WTC11 (cell line): ENCODE measurements at regions not wholly inside any gene's neighbourhood (a gene's known extent, or its start where the extent isn't known, plus 50 kb on each side); places are given as distances from the start of the nearest gene placed in this dataset.

ENCODE experiments used
- ATAC-seq: fragments of 200-7000 bp; cut with Tn5 transposase; 2 replicates; pipeline ENCODE4 v1.10.0; 2021; ENCODE audit warnings: mild to moderate bottlenecking, moderate library complexity
- CTCF ChIA-PET: fragments of 300-600 bp; sonication (Branson Sonifier 250); formaldehyde crosslinking; loops from one replicate; lab custom pipeline; 2021; ENCODE audit warnings: antibody characterized with exemption; lab: Charles Lee
- POLR2A ChIA-PET: fragments of 350-600 bp; sonication (Branson Sonifier 250); formaldehyde crosslinking; loops from one replicate; lab custom pipeline; 2021; ENCODE audit warnings: antibody characterized with exemption; lab: Charles Lee
- DNase-seq: peaks from one replicate; pipeline ENCODE4 v3.0.0; 2021; ENCODE audit warnings: low spot score
- H3K27ac Mint-ChIP-seq: 2 replicates; pipeline ENCODE4 v1.8.0; 2021; ENCODE audit warnings: mixed read lengths
- H3K27me3 Mint-ChIP-seq: 2 replicates; pipeline ENCODE4 v1.8.0; 2021; ENCODE audit warnings: low read depth, mild to moderate bottlenecking, moderate library complexity, mixed read lengths
- H3K36me3 Mint-ChIP-seq: 2 replicates; pipeline ENCODE4 v1.8.0; 2021; ENCODE audit warnings: mixed read lengths
- H3K4me1 Mint-ChIP-seq: 2 replicates; pipeline ENCODE4 v1.8.0; 2022; ENCODE audit warnings: mixed read lengths
- H3K4me3 Mint-ChIP-seq: 2 replicates; pipeline ENCODE4 v1.8.0; 2021; ENCODE audit warnings: mild to moderate bottlenecking, moderate library complexity, mixed read lengths
- H3K9me3 Mint-ChIP-seq: 2 replicates; pipeline ENCODE4 v1.8.0; 2021; ENCODE audit warnings: mixed read lengths
- CREM ChIP-seq: sonication (generic); formaldehyde crosslinking; IDR thresholded peaks from 2 replicates; pipeline ENCODE4 v1.8.1; 2022; ENCODE audit warnings: mild to moderate bottlenecking, missing genetic modification reagents, moderate library complexity
- EMX1 ChIP-seq: fragments of 250-450 bp; sonication (Bioruptor Pico); IDR thresholded peaks from 2 replicates; pipeline ENCODE4 v1.8.0; 2021; ENCODE audit warnings: mild to moderate bottlenecking
- GRHL2 ChIP-seq: fragments of 250-450 bp; sonication (Bioruptor Pico); IDR thresholded peaks from 2 replicates; pipeline ENCODE4 v1.8.0; 2022; ENCODE audit warnings: mild to moderate bottlenecking, moderate library complexity; ENCODE audit not compliant: insufficient replicate concordance, severe bottlenecking
- KAT7 ChIP-seq: sonication (generic); formaldehyde crosslinking; IDR thresholded peaks from 2 replicates; pipeline ENCODE4 v1.8.1; 2023; ENCODE audit warnings: missing genetic modification reagents, mild to moderate bottlenecking, borderline replicate concordance
- MYBL2 ChIP-seq: sonication (generic); formaldehyde crosslinking; IDR thresholded peaks from 2 replicates; pipeline ENCODE4 v1.8.1; 2023; ENCODE audit warnings: mild to moderate bottlenecking, moderate library complexity, missing genetic modification reagents
- NFE2L1 ChIP-seq: sonication (generic); formaldehyde crosslinking; IDR thresholded peaks from 2 replicates; pipeline ENCODE4 v1.8.1; 2023; ENCODE audit warnings: missing genetic modification reagents
- NFYB ChIP-seq: sonication (generic); formaldehyde crosslinking; conservative IDR thresholded peaks from 2 replicates; pipeline ENCODE4 v1.8.0; 2022; ENCODE audit warnings: low read depth, missing genetic modification reagents
- RELA ChIP-seq: sonication (generic); formaldehyde crosslinking; IDR thresholded peaks from 2 replicates; pipeline ENCODE4 v1.8.1; 2022; ENCODE audit warnings: missing genetic modification reagents, mild to moderate bottlenecking, borderline replicate concordance
- RORB ChIP-seq: fragments of 250-450 bp; sonication (Bioruptor Pico); IDR thresholded peaks from 2 replicates; pipeline ENCODE4 v1.9.0; 2021; ENCODE audit warnings: mild to moderate bottlenecking
- SMAD4 ChIP-seq: sonication (generic); formaldehyde crosslinking; IDR thresholded peaks from 2 replicates; pipeline ENCODE4 v1.8.0; 2022; ENCODE audit warnings: mild to moderate bottlenecking, missing genetic modification reagents
- SOX15 ChIP-seq: fragments of 250-450 bp; sonication (Bioruptor Pico); IDR thresholded peaks from 2 replicates; pipeline ENCODE4 v1.9.0; 2021; ENCODE audit warnings: mild to moderate bottlenecking
- SP1 ChIP-seq: sonication (generic); formaldehyde crosslinking; conservative IDR thresholded peaks from 2 replicates; pipeline ENCODE4 v1.8.1; 2022; ENCODE audit warnings: missing genetic modification reagents
- TEAD4 ChIP-seq: sonication (generic); formaldehyde crosslinking; IDR thresholded peaks from 2 replicates; pipeline ENCODE4 v1.8.0; 2022; ENCODE audit warnings: mild to moderate bottlenecking, missing genetic modification reagents
- TP53 ChIP-seq: sonication (generic); formaldehyde crosslinking; IDR thresholded peaks from 2 replicates; pipeline ENCODE4 v1.8.1; 2023; ENCODE audit warnings: mild to moderate bottlenecking, missing genetic modification reagents
- ZNF121 ChIP-seq: sonication (generic); formaldehyde crosslinking; IDR thresholded peaks from 2 replicates; pipeline ENCODE4 v1.8.0; 2023; ENCODE audit warnings: missing genetic modification reagents
- ZNF263 ChIP-seq: sonication (generic); formaldehyde crosslinking; IDR thresholded peaks from 2 replicates; pipeline ENCODE4 v1.8.1; 2022; ENCODE audit warnings: low read depth, mild to moderate bottlenecking, moderate library complexity, missing genetic modification reagents
- ZNF671 ChIP-seq: fragments of 250-450 bp; sonication (Bioruptor Pico); IDR thresholded peaks from 2 replicates; pipeline ENCODE4 v1.8.0; 2021; ENCODE audit warnings: mild to moderate bottlenecking
- TF ChIP-seq, protein P1 (sequence below): sonication (generic); formaldehyde crosslinking; IDR thresholded peaks from 2 replicates; pipeline ENCODE4 v1.8.1; 2022; ENCODE audit warnings: low read depth, mild to moderate bottlenecking, moderate library complexity, missing genetic modification reagents, borderline replicate concordance
- TF ChIP-seq, protein P2 (sequence below): fragments of 250-450 bp; sonication (Bioruptor Pico); IDR thresholded peaks from 2 replicates; pipeline ENCODE4 v2.1.2; 2022; ENCODE audit warnings: mild to moderate bottlenecking, moderate library complexity
- TF ChIP-seq, protein P3 (sequence below): fragments of 250-450 bp; sonication (Bioruptor Pico); IDR thresholded peaks from 2 replicates; pipeline ENCODE4 v1.9.0; 2021; ENCODE audit warnings: moderate library complexity, mild to moderate bottlenecking, inconsistent platforms, borderline replicate concordance
- TF ChIP-seq, protein P4 (sequence below): fragments of 250-450 bp; sonication (Bioruptor Pico); IDR thresholded peaks from 2 replicates; pipeline ENCODE4 v1.9.0; 2021; ENCODE audit warnings: mild to moderate bottlenecking
- TF ChIP-seq, protein P5 (sequence below): fragments of 250-450 bp; sonication (Bioruptor Pico); IDR thresholded peaks from 2 replicates; pipeline ENCODE4 v1.9.0; 2021; ENCODE audit warnings: mild to moderate bottlenecking, borderline replicate concordance
- TF ChIP-seq, protein P6 (sequence below): sonication (generic); formaldehyde crosslinking; IDR thresholded peaks from 2 replicates; pipeline ENCODE4 v1.8.1; 2022; ENCODE audit warnings: mild to moderate bottlenecking, missing genetic modification reagents, moderate library complexity, borderline replicate concordance
- TF ChIP-seq, protein P7 (sequence below): sonication (generic); formaldehyde crosslinking; IDR thresholded peaks from 2 replicates; pipeline ENCODE4 v1.8.1; 2022; ENCODE audit warnings: missing genetic modification reagents, borderline replicate concordance

DNA sequence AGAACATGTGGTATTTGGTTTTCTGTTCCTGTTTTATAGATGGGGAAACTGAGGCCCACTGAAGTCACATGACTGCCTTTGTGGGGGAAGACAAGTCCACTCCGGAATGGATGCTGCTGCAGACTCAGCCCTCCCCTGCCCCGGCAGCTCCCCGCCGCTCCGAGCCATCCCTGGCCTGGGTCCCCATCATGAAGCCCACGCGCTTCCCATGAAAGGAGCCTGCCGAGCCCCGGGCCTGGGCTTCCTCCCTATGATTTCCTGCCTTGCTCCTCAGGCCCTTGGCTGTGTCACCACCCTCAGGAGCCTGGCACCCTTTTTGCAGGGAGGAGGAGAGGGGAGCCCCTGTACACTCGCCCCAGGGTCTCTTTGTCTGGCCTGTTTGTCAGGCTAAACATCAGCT, 125.3 kb upstream of the FOXF1 start:
- DNase-seq = no peak
- Mint-ChIP-seq H3K27me3 (no peaks in the 10 kb centered on the region; the same call in 1 of the 2 replicates), H3K4me1 (peaks cover 25% of the 10 kb centered on the region), H3K27ac (no peak overlapping the region), H3K9me3 (peaks cover 4% of the 10 kb centered on the region), H3K4me3 (no peak overlapping the region), H3K36me3 (no peaks in the 10 kb centered on the region)
- CTCF ChIA-PET = interaction anchor here (0.6 to 1.4 kb wide), 2 partner anchors 9 to 312 kb away, joined by 4 to 5 read pairs; no protein-coding TSS in a partner anchor
- no peak for ATAC-seq
- TF ChIP-seq ZNF263 (CRISPR knock-in tag) (no peak), CREM (CRISPR knock-in tag) (no peak), ZNF671 (no peak), RELA (CRISPR knock-in tag) (no peak), KAT7 (CRISPR knock-in tag) (no peak), TEAD4 (CRISPR knock-in tag) (no peak), NFE2L1 (CRISPR knock-in tag) (no peak), SP1 (CRISPR knock-in tag) (no peak), SOX15 (CRISPR knock-in tag) (no peak), MYBL2 (CRISPR knock-in tag) (no peak), EMX1 (CRISPR knock-in tag) (no peak), TP53 (CRISPR knock-in tag) (no peak), GRHL2 (CRISPR knock-in tag) (no peak)
- TF ChIP-seq, protein P1, sequence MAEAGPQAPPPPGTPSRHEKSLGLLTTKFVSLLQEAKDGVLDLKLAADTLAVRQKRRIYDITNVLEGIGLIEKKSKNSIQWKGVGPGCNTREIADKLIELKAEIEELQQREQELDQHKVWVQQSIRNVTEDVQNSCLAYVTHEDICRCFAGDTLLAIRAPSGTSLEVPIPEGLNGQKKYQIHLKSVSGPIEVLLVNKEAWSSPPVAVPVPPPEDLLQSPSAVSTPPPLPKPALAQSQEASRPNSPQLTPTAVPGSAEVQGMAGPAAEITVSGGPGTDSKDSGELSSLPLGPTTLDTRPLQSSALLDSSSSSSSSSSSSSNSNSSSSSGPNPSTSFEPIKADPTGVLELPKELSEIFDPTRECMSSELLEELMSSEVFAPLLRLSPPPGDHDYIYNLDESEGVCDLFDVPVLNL (CRISPR knock-in tag) = no peak
- TF ChIP-seq, protein P2, sequence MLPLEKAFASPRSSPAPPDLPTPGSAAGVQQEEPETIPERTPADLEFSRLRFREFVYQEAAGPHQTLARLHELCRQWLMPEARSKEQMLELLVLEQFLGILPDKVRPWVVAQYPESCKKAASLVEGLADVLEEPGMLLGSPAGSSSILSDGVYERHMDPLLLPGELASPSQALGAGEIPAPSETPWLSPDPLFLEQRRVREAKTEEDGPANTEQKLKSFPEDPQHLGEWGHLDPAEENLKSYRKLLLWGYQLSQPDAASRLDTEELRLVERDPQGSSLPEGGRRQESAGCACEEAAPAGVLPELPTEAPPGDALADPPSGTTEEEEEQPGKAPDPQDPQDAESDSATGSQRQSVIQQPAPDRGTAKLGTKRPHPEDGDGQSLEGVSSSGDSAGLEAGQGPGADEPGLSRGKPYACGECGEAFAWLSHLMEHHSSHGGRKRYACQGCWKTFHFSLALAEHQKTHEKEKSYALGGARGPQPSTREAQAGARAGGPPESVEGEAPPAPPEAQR (CRISPR knock-in tag) = no peak
- TF ChIP-seq, protein P3, sequence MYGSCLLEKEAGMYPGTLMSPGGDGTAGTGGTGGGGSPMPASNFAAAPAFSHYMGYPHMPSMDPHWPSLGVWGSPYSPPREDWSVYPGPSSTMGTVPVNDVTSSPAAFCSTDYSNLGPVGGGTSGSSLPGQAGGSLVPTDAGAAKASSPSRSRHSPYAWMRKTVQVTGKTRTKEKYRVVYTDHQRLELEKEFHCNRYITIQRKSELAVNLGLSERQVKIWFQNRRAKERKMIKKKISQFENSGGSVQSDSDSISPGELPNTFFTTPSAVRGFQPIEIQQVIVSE = no peak
- TF ChIP-seq, protein P4, sequence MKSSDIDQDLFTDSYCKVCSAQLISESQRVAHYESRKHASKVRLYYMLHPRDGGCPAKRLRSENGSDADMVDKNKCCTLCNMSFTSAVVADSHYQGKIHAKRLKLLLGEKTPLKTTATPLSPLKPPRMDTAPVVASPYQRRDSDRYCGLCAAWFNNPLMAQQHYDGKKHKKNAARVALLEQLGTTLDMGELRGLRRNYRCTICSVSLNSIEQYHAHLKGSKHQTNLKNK (CRISPR knock-in tag) = no peak
- POLR2A ChIA-PET = no interaction called here

DNA sequence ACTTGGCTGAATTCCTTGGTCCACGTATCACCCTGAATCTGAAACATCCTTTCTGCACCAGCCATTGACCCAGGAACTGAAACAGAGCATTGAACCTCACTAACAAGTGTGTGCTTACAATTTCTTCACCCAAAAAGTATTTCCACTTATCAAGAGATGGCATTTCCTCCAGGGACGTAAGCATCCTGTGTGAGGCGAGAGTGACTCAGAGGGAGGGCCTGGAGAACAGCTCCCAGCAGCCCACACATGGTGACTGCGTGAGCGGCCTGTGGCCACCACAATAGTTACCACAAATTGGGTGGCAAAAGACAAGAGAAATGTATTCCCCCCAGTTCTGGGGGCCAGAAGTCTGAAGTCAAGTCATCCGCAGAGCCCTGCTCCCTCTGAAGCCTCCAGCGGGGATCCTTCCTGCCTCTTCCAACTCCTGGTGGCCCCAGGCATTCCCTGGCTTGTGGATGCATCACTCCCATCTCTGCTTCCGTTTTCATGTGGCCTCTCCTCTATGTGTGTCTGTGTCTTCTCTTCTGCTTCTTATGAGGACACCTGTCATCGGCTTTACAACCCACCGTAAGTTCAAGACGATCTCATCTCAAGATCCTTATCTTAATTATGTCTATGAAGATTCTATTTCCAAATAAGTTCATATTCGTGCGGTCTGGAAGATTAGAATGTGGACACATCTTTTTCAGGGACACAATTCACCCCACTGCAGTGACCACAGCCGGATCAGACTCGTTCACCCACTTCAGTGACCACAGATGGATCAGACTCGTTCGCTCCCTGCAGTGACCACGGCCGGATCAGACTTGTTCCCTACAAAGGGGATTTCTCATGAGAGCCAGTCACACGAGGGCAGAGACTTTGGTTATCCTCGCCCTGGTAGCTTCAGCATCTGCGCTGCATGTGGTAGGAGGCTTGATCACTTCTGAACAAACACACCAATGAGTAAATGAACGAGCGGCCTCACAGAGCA, 122.6 kb upstream of the FOXF1 start:
- no peaks in the 10 kb centered on the region for H3K36me3 Mint-ChIP-seq
- DNase-seq (no peak), ATAC-seq (no peak)
- H3K4me3 Mint-ChIP-seq = no peak overlapping the region
- CTCF ChIA-PET = interaction anchor here (1.5 kb wide), 1 partner anchor 21 kb away, joined by 3 read pairs; no protein-coding TSS in a partner anchor
- no peaks in the 10 kb centered on the region; the same call in 1 of the 2 replicates for H3K27me3 Mint-ChIP-seq
- peaks cover 13% of the 10 kb centered on the region for H3K4me1 Mint-ChIP-seq
- H3K27ac Mint-ChIP-seq = no peak overlapping the region
- peaks cover 4% of the 10 kb centered on the region for H3K9me3 Mint-ChIP-seq
- POLR2A ChIA-PET = no interaction called here
- TF ChIP-seq ZNF671 (no peak), EMX1 (CRISPR knock-in tag) (no peak), NFYB (no peak), RORB (no peak), ZNF121 (CRISPR knock-in tag) (no peak), KAT7 (CRISPR knock-in tag) (no peak), SMAD4 (no peak)
- TF ChIP-seq, protein P5, sequence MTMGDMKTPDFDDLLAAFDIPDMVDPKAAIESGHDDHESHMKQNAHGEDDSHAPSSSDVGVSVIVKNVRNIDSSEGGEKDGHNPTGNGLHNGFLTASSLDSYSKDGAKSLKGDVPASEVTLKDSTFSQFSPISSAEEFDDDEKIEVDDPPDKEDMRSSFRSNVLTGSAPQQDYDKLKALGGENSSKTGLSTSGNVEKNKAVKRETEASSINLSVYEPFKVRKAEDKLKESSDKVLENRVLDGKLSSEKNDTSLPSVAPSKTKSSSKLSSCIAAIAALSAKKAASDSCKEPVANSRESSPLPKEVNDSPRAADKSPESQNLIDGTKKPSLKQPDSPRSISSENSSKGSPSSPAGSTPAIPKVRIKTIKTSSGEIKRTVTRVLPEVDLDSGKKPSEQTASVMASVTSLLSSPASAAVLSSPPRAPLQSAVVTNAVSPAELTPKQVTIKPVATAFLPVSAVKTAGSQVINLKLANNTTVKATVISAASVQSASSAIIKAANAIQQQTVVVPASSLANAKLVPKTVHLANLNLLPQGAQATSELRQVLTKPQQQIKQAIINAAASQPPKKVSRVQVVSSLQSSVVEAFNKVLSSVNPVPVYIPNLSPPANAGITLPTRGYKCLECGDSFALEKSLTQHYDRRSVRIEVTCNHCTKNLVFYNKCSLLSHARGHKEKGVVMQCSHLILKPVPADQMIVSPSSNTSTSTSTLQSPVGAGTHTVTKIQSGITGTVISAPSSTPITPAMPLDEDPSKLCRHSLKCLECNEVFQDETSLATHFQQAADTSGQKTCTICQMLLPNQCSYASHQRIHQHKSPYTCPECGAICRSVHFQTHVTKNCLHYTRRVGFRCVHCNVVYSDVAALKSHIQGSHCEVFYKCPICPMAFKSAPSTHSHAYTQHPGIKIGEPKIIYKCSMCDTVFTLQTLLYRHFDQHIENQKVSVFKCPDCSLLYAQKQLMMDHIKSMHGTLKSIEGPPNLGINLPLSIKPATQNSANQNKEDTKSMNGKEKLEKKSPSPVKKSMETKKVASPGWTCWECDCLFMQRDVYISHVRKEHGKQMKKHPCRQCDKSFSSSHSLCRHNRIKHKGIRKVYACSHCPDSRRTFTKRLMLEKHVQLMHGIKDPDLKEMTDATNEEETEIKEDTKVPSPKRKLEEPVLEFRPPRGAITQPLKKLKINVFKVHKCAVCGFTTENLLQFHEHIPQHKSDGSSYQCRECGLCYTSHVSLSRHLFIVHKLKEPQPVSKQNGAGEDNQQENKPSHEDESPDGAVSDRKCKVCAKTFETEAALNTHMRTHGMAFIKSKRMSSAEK (CRISPR knock-in tag) = no peak
- TF ChIP-seq, protein P6, sequence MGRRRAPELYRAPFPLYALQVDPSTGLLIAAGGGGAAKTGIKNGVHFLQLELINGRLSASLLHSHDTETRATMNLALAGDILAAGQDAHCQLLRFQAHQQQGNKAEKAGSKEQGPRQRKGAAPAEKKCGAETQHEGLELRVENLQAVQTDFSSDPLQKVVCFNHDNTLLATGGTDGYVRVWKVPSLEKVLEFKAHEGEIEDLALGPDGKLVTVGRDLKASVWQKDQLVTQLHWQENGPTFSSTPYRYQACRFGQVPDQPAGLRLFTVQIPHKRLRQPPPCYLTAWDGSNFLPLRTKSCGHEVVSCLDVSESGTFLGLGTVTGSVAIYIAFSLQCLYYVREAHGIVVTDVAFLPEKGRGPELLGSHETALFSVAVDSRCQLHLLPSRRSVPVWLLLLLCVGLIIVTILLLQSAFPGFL (CRISPR knock-in tag) = no peak
- TF ChIP-seq, protein P7, sequence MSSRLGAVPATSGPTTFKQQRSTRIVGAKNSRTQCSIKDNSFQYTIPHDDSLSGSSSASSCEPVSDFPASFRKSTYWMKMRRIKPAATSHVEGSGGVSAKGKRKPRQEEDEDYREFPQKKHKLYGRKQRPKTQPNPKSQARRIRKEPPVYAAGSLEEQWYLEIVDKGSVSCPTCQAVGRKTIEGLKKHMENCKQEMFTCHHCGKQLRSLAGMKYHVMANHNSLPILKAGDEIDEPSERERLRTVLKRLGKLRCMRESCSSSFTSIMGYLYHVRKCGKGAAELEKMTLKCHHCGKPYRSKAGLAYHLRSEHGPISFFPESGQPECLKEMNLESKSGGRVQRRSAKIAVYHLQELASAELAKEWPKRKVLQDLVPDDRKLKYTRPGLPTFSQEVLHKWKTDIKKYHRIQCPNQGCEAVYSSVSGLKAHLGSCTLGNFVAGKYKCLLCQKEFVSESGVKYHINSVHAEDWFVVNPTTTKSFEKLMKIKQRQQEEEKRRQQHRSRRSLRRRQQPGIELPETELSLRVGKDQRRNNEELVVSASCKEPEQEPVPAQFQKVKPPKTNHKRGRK (CRISPR knock-in tag) = no peak
